ENCODE measurements at regions not wholly inside any gene's neighbourhood (a gene's known extent, or its start where the extent isn't known, plus 50 kb on each side); places are given as distances from the start of the nearest gene placed in this dataset.
A peak's percentile ranks its signal among the peaks of the same experiment; 100 is the strongest.

GRCh38 chr2:129653246-129653645, 326.2 kb upstream of the RAB6C start:
- no peak for DNase-seq (ENCODE audit: low spot score)

DNA sequence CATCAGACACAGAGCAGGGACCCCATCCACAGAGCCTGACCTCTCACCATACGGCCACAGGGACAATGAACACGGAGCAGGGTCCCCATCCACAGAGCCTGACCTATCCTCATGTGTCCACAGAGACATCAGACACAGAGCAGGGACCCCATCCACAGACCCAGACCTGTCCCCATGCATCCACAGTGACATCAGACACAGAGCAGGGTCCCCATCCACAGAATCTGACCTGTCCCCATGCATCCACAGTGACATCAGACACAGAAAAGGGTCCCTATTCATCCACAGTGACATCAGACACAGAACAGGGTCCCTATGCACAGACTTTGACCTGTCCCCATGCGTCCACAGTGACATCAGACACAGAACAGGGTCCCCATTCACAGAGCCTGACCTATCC, 325.1 kb upstream of the RAB6C start:
- no peak for DNase-seq (ENCODE audit: low spot score)

DNA sequence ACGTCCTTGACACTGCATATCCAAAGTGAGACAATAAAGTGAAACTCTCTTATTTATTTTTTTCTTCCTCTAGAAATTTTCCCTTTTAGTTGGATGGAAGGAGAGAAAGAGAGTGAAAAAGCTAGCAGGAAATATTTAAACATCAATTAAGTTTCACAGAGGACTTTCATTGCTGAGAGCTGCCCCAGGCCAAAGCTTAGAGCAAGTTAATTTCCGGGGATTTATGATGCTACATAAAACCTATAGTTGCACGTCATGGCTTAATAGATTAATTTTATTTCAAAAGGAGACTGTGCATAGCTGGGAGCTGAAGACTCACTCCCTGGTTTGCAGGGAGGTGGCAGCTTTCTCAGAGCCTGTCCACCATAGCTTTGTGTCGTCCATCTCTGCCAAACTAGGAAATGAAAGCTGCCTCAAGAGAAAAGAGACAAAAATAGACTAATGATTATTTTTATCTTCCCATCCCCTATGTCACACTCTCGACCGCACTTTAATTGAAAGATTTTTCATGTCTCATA, 323.3 kb upstream of the RAB6C start:
- DNase-seq (ENCODE audit: low spot score): no peak

- no peak for DNase-seq (ENCODE audit: low spot score)
These were observed 321.0 kb upstream of the RAB6C start for GRCh38 chr2:129658430-129658829.

- no peak for DNase-seq (ENCODE audit: low spot score)
These were observed 317.5 kb upstream of the RAB6C start for GRCh38 chr2:129661935-129662334.

GRCh38 chr2:129667577-129667976, 311.9 kb upstream of the RAB6C start:
- DNase-seq (ENCODE audit: low spot score): peak; percentile 5

- no peak for DNase-seq (ENCODE audit: low spot score)
These were observed 306.9 kb upstream of the RAB6C start for GRCh38 chr2:129672521-129672920.

- DNase-seq (ENCODE audit: low spot score): no peak
These were observed 306.2 kb upstream of the RAB6C start for GRCh38 chr2:129673234-129673633.

DNA sequence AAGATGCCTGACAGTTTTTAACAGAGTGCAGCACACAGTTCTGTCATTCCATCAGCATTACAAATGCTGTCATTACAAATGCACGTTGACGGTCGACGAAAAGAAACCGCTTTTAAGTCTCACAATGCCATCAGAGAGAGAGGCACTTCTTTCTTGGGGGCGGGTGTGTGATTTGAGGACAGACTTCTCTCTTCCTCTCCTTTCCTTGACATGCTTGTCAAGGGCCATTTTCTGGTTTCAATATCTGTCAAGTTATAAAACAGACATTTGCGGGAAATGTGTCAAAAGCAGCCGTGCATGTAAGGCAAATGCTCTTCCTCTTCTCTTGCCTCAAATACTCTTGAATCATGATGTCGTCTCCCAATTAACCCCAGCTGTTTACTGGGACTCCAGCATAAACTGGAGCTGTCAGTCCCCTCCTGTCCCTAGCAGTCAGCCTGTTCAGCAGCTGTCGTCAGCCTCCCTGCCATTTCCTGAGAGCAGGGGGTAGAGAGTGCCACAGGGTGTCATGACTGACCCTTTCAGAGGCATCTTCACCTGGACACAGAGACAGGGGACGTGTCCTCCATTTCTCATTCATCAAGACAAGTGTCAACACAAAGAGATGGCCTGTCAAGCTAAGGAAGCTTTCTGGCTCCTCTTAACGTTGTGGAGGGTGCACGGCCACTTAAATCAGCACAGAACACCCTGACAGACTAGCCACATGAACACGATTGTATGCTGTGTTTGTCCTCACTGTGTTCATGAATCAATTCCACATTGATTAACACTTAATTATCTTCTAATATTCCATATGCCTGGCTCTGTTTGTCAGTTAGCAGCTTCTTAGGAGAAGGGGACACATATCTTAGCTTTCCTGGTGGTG, 305.4 kb upstream of the RAB6C start:
- DNase-seq (ENCODE audit: low spot score): no peak

DNA sequence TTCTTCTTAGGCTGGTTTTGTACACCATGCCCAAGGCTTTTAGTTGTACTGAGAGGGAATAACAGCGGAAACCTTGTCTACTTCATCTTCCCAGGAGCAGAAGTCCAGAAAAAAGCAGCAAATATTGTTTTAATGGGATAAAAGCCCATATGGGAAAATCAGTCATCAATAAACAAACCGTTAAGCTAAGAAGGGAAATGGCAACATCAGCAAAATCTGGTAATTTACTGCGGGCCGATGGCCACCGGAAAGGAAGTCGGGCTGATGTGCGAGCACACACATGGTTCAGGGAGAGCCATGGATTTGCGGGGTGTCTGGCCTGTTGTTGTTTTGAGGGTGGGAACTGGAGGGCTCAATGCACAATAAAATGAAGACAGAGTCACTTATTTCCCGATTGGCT, 300.7 kb upstream of the RAB6C start:
- no peak for DNase-seq (ENCODE audit: low spot score)

GRCh38 chr2:129681788-129682187, 297.7 kb upstream of the RAB6C start:
- no peak for DNase-seq (ENCODE audit: low spot score)

GRCh38 chr2:129689653-129690448, 289.6 kb upstream of the RAB6C start:
- DNase-seq (ENCODE audit: low spot score): no peak

DNA sequence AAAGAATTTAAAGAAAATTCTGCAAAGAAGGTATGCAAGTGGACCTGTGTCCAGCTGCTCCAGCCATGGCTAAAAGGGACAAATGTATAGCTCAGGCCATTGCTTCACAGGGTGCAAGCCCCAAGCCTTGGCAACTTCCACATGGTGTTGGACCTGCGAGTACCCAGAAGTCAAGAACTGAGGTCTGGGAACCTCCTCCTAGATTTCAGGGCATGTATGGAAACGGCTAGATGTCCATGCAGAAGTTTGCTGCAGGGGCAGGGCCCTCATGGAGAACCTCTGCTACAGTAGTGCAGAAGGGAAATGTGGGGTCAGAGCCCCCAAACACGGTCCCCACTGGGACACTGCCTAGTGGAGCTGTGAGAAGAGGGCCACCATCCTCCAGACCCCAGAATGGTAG, 284.0 kb upstream of the RAB6C start:
- no peak for DNase-seq (ENCODE audit: low spot score)

DNA sequence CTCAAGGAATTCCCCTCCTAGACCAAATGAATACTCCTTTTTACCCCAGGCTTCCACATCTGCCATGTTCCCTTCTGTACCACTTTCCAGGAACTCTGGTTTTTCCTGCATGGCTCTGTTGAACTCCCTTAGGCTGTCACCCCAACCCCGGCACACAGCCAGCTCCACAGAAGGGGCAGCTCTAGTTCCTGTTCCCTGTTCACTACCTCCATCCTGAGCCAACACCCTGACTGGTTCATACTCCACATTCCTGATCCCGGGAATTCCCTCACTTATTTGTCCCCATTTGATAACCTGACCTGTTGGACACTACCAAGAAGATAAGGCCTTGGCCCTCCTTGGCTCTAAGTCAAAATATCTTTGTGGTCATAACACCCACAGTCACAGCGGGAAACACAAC, 280.9 kb upstream of the RAB6C start:
- DNase-seq (ENCODE audit: low spot score): no peak

GRCh38 chr2:129699781-129700573, 279.5 kb upstream of the RAB6C start:
- DNase-seq (ENCODE audit: low spot score): no peak

GRCh38 chr2:129702416-129703176, 276.9 kb upstream of the RAB6C start:
- DNase-seq (ENCODE audit: low spot score): no peak

GRCh38 chr2:129705085-129705484, 274.4 kb upstream of the RAB6C start:
- DNase-seq (ENCODE audit: low spot score): no peak

GRCh38 chr2:129707800-129708199, 271.7 kb upstream of the RAB6C start:
- no peak for DNase-seq (ENCODE audit: low spot score)

- DNase-seq (ENCODE audit: low spot score): no peak
These were observed 271.1 kb upstream of the RAB6C start for GRCh38 chr2:129708221-129708967.
